ENCODE measurements at regions not wholly inside any gene's neighbourhood (a gene's known extent, or its start where the extent isn't known, plus 50 kb on each side); places are given as distances from the start of the nearest gene placed in this dataset.

DNA sequence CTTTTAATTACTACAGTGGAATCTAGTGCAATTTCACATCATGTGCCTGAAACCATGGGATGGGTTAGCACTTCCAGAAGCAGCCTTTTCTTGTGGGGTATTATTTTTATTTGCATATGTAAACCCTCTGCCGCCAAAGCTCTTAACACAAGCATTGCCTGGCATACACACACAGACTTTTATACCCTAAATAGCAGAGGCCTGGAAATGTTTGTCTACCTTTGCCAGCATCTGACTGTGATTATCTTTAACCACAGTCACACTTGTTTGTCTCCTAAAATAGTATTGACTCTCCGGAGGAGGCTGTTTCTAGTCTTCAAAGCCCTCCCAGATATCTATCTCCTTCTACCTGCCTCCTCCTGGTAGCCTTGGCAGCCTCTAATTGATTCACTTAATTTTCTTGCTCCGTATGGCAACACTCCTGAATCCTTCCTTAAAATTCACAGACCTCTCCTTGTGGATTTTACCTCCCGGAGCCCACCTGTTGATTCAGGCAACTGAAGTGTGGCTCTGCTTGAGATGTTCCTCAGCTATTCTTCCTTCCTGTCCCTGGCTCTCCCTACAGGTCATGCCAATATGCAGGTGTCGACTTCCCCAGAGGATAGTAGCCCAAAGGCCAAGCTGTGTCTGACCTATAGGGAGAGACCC, 127.1 kb upstream of the UMPS start:
- no peak for TF ChIP-seq FOXA2 (IDR thresholded peaks at IDR 0.05)
- no peak for TF ChIP-seq SP1 (IDR thresholded peaks at IDR 0.05)
- no peak for TF ChIP-seq RAD21 (IDR thresholded peaks at IDR 0.05)
- no peak for TF ChIP-seq RXRA (IDR thresholded peaks at IDR 0.05)
- TF ChIP-seq, protein P1, sequence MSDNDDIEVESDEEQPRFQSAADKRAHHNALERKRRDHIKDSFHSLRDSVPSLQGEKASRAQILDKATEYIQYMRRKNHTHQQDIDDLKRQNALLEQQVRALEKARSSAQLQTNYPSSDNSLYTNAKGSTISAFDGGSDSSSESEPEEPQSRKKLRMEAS (IDR thresholded peaks at IDR 0.05): no peak
- TF ChIP-seq, protein P2, sequence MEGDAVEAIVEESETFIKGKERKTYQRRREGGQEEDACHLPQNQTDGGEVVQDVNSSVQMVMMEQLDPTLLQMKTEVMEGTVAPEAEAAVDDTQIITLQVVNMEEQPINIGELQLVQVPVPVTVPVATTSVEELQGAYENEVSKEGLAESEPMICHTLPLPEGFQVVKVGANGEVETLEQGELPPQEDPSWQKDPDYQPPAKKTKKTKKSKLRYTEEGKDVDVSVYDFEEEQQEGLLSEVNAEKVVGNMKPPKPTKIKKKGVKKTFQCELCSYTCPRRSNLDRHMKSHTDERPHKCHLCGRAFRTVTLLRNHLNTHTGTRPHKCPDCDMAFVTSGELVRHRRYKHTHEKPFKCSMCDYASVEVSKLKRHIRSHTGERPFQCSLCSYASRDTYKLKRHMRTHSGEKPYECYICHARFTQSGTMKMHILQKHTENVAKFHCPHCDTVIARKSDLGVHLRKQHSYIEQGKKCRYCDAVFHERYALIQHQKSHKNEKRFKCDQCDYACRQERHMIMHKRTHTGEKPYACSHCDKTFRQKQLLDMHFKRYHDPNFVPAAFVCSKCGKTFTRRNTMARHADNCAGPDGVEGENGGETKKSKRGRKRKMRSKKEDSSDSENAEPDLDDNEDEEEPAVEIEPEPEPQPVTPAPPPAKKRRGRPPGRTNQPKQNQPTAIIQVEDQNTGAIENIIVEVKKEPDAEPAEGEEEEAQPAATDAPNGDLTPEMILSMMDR (IDR thresholded peaks at IDR 0.05; ENCODE audit: low read depth, low read length, missing input control): no peak
- no peak for TF ChIP-seq YY1 (IDR thresholded peaks at IDR 0.05)
- TF ChIP-seq, protein P3, sequence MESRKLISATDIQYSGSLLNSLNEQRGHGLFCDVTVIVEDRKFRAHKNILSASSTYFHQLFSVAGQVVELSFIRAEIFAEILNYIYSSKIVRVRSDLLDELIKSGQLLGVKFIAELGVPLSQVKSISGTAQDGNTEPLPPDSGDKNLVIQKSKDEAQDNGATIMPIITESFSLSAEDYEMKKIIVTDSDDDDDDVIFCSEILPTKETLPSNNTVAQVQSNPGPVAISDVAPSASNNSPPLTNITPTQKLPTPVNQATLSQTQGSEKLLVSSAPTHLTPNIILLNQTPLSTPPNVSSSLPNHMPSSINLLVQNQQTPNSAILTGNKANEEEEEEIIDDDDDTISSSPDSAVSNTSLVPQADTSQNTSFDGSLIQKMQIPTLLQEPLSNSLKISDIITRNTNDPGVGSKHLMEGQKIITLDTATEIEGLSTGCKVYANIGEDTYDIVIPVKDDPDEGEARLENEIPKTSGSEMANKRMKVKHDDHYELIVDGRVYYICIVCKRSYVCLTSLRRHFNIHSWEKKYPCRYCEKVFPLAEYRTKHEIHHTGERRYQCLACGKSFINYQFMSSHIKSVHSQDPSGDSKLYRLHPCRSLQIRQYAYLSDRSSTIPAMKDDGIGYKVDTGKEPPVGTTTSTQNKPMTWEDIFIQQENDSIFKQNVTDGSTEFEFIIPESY (IDR thresholded peaks at IDR 0.05): no peak
- TF ChIP-seq NR2F2 (IDR thresholded peaks at IDR 0.05): no peak
- TF ChIP-seq FOXA1 (IDR thresholded peaks at IDR 0.05): no peak
- TF ChIP-seq GABPA (IDR thresholded peaks at IDR 0.05 in 1 of 2, conservative IDR thresholded peaks at IDR 0.05 in 1 of 2): no peak
- no peak for TF ChIP-seq TAF1 (conservative IDR thresholded peaks at IDR 0.05)
- TF ChIP-seq HNF4A (conservative IDR thresholded peaks at IDR 0.05): no peak
- TF ChIP-seq EGR1 (IDR thresholded peaks at IDR 0.05; ENCODE audit: low read depth in 2 of 2): no peak
- TF ChIP-seq HNF4G (IDR thresholded peaks at IDR 0.05): no peak
- TF ChIP-seq, protein P4, sequence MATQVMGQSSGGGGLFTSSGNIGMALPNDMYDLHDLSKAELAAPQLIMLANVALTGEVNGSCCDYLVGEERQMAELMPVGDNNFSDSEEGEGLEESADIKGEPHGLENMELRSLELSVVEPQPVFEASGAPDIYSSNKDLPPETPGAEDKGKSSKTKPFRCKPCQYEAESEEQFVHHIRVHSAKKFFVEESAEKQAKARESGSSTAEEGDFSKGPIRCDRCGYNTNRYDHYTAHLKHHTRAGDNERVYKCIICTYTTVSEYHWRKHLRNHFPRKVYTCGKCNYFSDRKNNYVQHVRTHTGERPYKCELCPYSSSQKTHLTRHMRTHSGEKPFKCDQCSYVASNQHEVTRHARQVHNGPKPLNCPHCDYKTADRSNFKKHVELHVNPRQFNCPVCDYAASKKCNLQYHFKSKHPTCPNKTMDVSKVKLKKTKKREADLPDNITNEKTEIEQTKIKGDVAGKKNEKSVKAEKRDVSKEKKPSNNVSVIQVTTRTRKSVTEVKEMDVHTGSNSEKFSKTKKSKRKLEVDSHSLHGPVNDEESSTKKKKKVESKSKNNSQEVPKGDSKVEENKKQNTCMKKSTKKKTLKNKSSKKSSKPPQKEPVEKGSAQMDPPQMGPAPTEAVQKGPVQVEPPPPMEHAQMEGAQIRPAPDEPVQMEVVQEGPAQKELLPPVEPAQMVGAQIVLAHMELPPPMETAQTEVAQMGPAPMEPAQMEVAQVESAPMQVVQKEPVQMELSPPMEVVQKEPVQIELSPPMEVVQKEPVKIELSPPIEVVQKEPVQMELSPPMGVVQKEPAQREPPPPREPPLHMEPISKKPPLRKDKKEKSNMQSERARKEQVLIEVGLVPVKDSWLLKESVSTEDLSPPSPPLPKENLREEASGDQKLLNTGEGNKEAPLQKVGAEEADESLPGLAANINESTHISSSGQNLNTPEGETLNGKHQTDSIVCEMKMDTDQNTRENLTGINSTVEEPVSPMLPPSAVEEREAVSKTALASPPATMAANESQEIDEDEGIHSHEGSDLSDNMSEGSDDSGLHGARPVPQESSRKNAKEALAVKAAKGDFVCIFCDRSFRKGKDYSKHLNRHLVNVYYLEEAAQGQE (IDR thresholded peaks at IDR 0.05): no peak
- no peak for TF ChIP-seq JUND (IDR thresholded peaks at IDR 0.05)
- TF ChIP-seq, protein P5, sequence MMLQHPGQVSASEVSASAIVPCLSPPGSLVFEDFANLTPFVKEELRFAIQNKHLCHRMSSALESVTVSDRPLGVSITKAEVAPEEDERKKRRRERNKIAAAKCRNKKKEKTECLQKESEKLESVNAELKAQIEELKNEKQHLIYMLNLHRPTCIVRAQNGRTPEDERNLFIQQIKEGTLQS (IDR thresholded peaks at IDR 0.05): no peak
- Histone ChIP-seq H3K27me3 (ENCODE audit: control insufficient read depth in 4 of 4, insufficient read depth in 4 of 4, low read length in 3 of 4) (no peaks in the 10 kb centered on the region), H3K9ac (ENCODE audit: low read depth in 1 of 2, low read length in 2 of 2) (no peak overlapping the region), H3K4me3 (ENCODE audit: low read depth in 1 of 3, low read length in 3 of 3) (no peak overlapping the region), H3K4me1 (ENCODE audit: control insufficient read depth in 4 of 4, insufficient read depth in 4 of 4, low read length in 3 of 4) (peaks cover 6 to 47% (median 22%) of the 10 kb centered on the region in 4 donors), H3K27ac (ENCODE audit: low read depth in 1 of 2, low read length in 2 of 2) (no peak overlapping the region), H3K36me3 (ENCODE audit: control insufficient read depth in 4 of 4, insufficient read depth in 3 of 4, low read depth in 1 of 4, low read length in 3 of 4) (no peaks in the 10 kb centered on the region), H3K9me3 (ENCODE audit: control insufficient read depth in 4 of 4, low read length in 3 of 4) (no peaks in the 10 kb centered on the region)
- 66% methylated on average over 5 of the region's 5 CpGs for WGBS
- no peak for DNase-seq (ENCODE audit: low spot score)

Measured in liver (tissue), 8 donors.